ACHN (cell line): ENCODE measurements at regions not wholly inside any gene's neighbourhood (a gene's known extent, or its start where the extent isn't known, plus 50 kb on each side); places are given as distances from the start of the nearest gene placed in this dataset.
A peak's percentile ranks its signal among the peaks of the same experiment; 100 is the strongest.

Experiments
- DNase-seq: peaks from one replicate; pipeline ENCODE4 v3.0.0-alpha.2; 2015
- in situ Hi-C: cut with HindIII; loops from 2 replicates; pipeline ENCODE4 v1.10.0; 2017; ENCODE audit warnings: low sequenced_read_pairs, low pct_ligation_motif_present, low pct_unique_long_range_greater_than_20kb

DNA sequence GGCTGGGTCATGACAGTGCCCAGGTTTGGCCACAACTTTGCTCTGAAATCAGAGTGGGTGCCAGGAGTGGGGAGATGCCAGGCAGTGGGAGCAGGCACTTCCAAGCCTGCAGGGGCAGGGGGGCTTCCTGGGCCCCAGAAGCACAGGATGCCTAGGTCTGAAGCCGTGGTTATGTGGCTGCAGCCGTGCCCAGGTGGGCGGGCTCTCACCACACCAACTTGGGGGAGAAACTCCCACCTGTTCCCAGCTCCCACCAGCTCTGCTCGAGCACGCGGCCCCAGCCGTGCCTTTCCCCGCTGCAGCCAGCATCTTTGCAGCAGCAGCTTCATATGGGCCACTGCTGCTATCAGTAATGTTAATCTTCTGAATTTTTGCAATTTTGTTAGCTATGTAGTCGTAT lies 331.4 kb downstream of the USP25 start:
- DNase-seq = no peak
- in situ Hi-C loops = no loop called here

DNA sequence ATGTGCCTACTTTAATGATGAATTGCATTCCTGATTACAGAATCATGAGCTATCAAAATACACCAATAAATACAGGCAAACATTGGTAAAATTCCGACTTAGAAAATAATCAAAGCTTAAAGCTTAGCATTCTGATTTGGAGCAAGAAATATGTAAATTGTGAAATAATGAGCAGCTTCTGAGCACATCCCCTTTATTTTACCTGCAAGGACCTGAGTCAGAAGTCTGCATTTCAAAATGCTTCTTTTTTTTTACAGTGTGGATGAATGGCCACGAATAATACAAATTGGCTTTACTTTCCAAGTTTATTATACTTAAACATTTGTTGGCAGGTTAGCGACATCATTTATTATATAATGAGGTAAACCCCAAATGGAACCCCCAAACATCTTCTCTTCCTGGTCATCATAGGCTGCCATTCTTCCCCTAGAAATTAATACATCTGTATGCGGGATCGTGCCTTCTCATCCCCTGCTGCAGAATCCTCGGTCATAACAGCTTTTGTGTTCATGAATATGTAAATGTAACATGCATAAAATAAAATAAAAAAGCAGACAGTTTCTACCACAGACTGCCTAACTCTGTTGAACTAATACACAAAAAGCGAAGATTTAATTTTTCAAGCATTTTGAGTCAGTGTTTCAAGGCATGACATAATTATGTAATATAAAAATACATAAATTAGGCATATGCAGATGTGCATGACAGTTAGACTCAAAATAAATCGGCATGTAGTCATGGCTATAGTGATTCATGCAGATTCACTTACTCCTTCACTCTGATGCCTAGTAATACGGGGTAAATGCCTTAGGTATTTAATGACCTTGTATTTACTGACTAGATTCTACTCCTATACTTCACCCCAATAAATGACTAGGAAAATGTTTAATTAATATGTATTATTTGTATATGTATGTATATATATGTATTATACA lies 339.7 kb downstream of the USP25 start:
- in situ Hi-C loops = no loop called here
- no peak for DNase-seq

DNA sequence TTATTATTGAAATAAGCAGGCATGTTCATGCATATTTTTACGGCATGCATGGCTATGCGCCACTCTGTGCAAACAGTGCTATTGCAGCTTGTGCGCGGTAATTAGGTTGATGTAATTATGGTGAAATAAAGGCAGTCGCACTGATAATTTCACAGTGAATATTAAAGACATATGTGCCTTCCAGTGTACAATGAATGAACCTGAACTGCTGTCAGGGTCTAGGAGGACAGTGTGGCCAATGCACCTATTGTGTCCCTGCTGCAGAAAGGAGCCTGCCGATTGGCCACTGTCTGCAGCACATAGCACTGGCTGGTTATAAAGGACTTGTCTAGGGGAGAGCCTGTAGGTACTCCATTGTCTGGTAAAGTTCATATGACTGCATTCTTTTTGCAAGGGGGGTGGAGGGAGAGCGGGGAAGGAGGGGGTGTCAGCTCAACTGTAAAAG lies 340.4 kb downstream of the USP25 start:
- in situ Hi-C loops = no loop called here

DNA sequence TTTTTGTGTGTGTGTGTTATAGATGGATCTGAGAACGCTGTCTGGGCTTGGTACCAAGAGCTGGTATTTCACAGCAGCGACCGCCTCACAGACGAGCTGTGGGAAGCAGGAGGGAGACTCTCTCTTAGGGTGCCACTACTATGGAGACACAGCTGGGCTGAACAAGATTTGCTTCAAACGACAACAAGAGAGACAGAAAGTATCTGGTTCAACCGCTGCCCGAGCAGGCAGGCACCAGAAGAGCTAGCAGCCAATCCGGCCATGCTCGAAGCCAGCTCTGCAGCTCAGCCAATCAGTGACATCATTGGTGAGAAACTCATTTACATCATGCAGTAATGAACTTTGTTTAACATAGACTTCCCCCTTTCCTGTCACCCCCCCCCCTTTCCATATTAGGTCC lies 341.3 kb downstream of the USP25 start:
- DNase-seq = no peak
- in situ Hi-C loops = no loop called here

More for the DNA sequence above, 340.4 kb downstream of the USP25 start:
- DNase-seq = no peak

DNA sequence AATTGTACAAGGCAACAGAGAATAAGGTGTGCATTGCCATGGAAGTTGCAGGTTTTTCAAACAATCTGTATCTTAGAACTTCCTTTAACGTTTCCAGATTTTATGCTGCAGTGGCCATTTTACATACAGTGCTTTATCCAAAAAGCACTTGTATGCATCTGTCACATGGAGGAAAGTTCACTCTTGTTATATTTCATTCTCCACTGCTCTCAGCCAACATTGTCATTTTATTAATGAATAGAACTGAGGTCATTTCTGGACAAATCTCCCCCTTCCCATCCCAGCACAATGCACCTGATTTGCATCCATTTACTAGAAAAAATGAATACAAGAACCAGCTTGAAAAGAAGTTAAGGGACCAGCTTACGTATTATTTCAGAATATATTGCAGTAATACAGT lies 342.0 kb downstream of the USP25 start:
- in situ Hi-C loops = no loop called here
- DNase-seq = no peak

DNA sequence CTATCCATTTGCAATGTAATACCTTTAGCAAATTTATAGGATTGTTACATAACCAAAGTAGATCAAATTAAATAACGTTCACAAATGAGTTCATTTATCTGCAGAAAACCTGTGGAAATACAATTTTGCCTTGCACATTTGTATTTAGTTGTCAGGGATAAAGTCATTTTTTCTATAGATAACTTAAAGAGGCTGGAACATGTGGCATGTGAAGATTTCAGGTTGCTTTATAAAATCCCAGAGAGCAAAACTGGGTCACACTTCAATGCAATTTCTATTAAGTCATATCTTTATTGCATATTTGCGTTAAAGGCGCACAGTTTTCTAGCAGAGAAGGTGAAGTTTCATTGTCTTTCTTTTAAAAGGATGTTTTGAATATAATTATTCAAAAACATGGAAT lies 342.4 kb downstream of the USP25 start:
- in situ Hi-C loops = no loop called here
- no peak for DNase-seq

DNA sequence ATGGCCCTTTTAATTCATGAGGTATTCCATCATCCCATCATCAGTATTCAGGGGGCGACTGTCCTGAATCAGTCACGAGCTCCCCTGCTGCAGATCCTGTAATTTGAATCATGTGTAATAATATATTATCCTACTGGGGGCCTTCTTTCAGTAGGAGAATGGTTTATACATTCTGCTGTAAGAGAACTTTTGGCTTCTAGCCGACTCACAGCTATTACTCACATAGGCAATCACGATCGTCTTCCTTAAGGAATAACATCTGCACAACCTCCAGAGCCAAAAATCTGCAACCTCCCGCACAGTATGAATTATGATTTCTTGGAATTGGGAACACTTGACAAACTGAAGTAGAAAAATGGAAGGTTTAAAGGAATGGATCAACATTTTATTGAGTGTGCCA lies 343.0 kb downstream of the USP25 start:
- in situ Hi-C loops = no loop called here
- no peak for DNase-seq

DNA sequence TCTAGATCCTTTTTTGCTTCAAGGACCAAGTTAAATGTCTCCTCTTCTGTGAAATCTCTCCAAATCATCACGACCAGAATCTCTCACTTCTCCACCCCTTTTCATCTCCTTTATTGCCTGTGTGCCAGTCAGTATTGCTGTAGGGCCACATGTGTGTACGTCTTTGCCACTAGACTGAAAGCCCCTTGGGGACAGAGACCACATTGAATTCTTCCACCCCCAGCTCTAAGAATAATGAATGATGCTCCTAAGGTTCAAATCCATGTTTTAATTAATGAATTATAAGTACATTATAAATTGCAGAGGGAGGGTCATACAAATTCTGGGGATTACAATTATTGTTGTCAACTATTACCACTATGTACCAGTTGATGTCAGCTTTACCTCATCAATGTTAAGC lies 343.8 kb downstream of the USP25 start:
- in situ Hi-C loops = no loop called here
- no peak for DNase-seq

DNA sequence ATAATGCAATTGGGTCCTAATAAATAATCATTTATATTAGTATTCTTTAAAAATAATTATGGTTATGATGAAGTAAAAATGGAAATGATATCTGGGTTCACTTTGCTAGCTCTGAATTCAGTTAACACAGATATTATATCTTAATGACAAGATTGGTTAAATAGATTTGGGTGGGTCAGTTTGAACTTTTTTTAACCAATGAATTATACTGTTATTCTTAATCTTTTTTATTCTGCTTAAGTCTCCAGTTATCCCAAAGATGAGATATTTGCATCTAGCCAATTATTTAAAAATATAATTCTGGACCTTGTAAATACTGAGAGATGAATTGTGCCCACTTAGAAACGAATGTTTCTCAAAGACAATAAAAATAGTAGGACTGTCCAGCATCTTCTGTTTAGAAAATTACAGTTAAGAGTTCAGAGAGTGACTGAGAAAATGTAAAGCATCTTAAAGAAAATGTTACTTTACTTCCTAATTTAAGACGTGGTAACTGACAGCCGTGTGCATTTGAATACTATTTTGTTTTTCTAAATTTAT lies 345.2 kb downstream of the USP25 start:
- no peak for DNase-seq
- in situ Hi-C loops = no loop called here

DNA sequence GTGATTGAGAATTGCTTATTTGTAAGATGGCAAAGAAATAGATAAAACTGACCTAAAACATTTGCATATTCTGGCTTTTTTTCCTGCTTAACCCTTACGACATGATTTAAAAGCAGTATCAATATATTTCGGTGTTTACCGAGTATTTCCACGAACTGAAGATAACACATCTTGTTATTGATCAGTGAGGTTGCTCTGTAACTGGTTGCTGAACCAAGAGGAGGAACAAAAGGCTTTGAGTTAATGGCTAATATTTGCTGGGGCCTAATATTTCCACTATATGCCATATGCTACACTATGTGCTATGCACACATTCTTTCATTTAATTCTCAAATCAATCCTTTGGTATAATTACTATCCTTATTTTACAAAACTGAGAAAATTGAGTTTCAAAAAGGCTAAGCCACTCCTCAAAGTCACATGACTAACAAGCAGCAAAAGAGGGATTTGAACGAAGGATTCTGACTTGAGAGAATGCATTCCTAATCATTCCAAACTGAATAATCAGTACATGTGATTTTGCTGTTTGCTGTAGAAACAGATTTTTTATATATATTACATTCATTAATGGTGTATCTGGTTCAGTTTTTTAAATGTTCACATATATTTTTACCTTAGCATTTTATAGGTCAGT lies 346.0 kb downstream of the USP25 start:
- no peak for DNase-seq
- in situ Hi-C loops = no loop called here

DNA sequence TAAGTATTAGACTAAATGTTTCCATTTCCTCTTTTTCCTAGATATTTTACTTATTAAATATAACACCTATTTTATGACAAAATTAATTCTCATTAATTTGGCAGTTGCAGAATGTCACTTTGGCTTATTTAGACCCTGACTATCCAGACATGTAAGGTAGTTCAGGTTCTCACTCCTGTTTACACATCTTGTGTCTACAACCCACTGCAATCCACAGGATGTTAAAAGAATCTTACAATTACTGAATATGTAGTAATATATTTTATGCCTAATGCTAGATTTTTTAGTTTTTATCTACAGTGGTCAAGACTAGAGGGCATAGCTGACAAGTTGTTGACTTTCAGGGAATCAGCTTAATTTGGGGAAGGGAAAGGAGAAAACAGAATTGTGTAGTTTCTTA lies 346.7 kb downstream of the USP25 start:
- DNase-seq = no peak
- in situ Hi-C loops = no loop called here

DNA sequence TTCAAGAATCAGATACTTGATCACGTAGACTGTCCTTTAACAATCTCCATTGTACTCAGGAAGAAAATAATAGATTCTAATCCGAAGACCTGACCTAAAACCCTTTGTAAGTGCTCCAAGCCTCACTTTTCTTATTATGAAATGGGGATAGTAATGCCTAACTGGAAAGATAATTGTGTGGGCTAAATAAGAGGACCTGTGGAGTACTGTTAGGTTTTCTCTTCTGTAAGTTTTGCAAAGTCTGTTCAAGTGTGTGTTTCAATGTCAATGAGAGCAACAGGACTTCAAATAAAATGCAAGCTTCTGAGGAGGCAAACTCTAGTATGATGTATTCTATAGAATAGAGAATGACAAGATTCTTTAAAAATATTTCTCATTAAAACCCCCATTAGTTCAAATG lies 348.6 kb downstream of the USP25 start:
- no peak for DNase-seq
- in situ Hi-C loops = no loop called here

DNA sequence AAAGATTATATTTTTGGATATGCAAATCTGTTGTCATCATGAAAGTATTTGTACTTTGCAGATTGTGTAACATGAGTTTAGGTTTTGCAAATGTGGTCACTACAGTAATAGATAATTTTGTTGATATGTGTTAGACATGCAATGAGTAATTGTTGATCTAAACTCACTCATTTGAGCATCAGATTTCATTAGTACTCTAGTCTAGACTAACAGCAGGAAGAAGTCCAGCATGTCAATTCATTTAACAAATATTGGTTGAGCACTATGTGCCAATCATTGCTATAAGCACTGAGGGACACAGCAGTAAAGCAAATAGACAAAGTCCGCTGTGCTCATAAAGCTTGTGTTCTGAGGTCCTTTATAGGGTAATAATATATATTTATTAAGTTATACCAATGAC lies 350.0 kb downstream of the USP25 start:
- DNase-seq = no peak
- in situ Hi-C loops = no loop called here

DNA sequence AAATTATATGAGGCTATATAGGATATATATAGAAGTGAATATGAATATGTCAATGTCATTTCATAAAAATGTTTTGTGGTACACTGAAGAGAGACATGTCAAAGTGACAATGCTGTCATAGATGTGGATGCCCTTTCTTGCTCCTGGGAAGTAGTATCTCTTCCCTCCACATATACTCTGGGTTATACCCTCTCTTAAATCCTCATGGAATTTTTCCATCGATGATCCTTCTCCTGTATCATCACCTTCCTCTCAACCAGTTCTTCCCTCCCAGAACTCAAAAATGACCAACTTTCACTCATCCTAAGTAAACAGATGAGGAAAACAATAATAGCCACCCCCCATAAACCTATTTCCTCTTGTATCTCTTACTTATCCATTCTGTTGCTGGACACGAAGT lies 351.5 kb downstream of the USP25 start:
- in situ Hi-C loops = no loop called here
- no peak for DNase-seq

DNA sequence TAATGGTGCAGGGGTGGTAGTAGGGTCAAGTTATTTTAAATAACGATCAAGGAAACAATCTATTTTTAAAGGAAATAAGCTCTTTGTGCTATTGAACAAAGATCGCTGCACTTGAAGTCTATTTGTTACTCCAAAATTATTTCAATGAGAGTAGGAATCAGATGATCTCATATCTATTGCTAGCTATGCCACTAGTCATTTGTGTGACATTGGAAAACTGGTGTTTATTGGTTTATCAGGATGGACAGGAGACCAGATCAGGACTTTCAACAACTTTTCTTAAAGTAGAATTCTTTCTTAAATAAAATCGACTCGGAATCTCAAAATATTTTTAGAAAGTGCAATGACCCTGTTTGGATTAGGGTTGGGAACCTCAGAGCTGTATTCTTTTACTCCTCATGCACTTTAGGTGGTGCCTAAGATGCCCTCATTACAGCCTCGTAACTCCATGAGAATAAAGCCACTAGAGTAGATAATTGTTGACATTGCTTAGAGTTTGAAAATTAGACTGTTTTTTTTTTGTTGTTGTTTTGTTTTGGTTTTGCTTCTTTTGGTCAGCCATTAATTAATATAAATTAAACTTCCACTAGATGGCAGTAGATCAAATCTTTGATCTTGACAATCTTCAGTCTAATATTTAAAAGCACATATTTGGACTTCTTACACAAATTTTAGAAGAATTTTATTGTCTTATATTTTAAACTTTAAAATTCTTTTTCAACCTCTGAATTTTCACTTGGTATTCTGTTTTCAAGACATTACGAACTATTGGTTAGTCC lies 352.4 kb downstream of the USP25 start:
- DNase-seq = peak; percentile 46
- in situ Hi-C loops = no loop called here

DNA sequence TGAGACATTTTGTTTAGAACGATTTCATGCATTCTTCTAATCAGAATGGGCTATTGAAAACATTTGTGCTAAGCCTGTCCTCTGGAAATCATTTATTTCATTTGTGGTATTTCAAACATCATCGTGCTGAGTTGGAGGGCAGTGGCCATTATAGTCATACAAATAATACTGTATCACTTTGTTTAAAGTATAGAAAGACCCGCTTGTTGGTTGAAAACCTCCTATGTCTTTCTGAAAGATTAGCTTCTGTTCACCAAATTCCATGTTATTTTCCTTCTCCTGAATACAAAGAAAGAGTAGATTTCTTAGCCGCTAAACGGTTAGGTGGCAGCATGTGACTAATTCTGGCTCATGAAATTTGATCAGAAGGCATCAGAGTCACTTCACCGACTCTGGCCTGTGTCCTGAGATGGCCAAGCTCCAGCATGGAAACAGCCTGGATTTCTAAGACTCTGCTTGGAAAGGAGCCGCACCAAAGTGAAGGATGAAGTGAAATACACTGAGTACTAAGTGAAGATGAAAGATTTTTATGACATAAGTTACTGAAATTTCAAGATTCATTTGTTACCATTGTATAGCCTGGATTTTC lies 355.1 kb downstream of the USP25 start:
- no peak for DNase-seq
- in situ Hi-C loops = no loop called here

DNA sequence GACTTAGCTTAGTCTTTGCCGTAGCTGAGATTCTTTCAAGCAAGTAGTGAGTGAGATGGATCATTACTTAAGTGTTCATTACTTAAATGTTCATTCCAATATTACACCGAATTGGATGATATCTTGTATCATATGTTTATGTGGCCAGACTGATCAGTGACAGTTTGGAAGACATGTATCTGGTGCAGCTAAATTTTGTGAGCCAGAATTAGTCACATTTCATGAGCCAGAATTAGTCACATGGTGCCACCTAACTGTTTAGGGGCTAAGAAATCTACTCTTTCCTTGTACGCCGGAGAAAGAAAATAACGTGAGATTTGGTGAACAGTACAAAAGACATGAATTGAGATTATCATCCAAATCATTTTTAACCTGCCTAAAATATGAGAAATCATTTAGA lies 355.6 kb downstream of the USP25 start:
- DNase-seq = no peak
- in situ Hi-C loops = no loop called here

DNA sequence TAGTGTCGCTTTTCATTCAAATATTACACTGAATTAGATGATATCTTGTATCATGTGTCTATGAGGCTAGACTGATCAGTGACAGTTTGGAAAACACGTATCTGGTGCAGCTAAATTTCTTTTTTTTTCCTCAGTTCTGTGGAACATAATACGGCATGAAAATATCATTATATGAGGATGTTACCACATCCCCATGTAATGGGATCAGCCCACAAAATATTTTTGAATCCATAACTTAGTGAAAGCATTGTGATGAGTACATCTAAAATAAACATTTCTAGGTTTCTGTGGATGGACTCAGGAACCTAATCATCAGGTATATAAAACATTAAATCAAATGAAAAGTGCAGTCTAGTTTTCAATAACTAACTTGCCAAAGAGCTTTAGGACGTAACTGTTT lies 356.3 kb downstream of the USP25 start:
- in situ Hi-C loops = no loop called here
- no peak for DNase-seq

DNA sequence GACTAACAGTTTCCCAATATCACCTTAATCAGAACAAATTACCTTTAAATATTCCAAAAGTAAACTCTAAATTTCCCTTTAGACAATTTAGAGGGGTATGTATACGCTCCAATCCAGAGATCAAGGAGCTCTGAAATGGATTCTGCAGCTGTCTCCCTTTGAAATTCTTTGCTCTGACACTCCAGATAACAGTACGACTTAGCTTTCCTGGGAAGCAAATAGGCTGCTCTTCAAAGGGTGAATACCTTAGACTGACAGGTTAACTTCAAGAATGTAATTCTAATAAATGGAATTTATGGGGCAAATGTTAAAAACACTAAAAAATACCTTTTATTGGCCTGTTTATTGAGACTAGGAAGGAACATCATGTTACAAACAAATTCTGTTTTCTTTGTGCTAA lies 357.2 kb downstream of the USP25 start:
- no peak for DNase-seq
- in situ Hi-C loops = no loop called here
